Cardiac muscle cell (in vitro differentiated cells and primary cell): ENCODE measurements at regions not wholly inside any gene's neighbourhood (a gene's known extent, or its start where the extent isn't known, plus 50 kb on each side); places are given as distances from the start of the nearest gene placed in this dataset.
A peak's percentile ranks its signal among the peaks of the same experiment; 100 is the strongest.

Experiments
- DNase-seq, 2 donors: peaks; one replicate each; pipeline versions ENCODE4 v3.0.0 to v3.0.0-alpha.2; 2010 to 2017; ENCODE audit warnings: low read depth in 1 of 2, low spot score in 1 of 2
- H3K27ac ChIP-seq: fragments of 200-600 bp; sonication (generic); 2 replicates; pipeline ENCODE4 v1.5.1; 2016
- H3K27me3 ChIP-seq: fragments of 200-600 bp; sonication (generic); 2 replicates; pipeline ENCODE4 v1.6.0; 2016; ENCODE audit warnings: control low read depth
- H3K36me3 ChIP-seq: fragments of 200-600 bp; sonication (generic); 2 replicates; pipeline ENCODE4 v1.5.1; 2016; ENCODE audit warnings: control low read depth
- H3K4me1 ChIP-seq: fragments of 200-600 bp; sonication (generic); 2 replicates; pipeline ENCODE4 v1.8.1; 2017; ENCODE audit warnings: low read depth, mild to moderate bottlenecking, mixed run types
- H3K4me3 ChIP-seq: fragments of 200-600 bp; sonication (generic); 2 replicates; pipeline ENCODE4 v1.5.1; 2016; ENCODE audit warnings: mild to moderate bottlenecking
- H3K9me3 ChIP-seq: fragments of 200-600 bp; sonication (generic); 2 replicates; pipeline ENCODE4 v1.5.1; 2017; ENCODE audit warnings: low read depth, mild to moderate bottlenecking, control low read depth
- TF ChIP-seq, protein P1 (sequence below): IDR thresholded peaks from 2 replicates; pipeline ENCODE4 v1.5.1; 2012; ENCODE audit warnings: low read depth, mild to moderate bottlenecking, low read length

DNA sequence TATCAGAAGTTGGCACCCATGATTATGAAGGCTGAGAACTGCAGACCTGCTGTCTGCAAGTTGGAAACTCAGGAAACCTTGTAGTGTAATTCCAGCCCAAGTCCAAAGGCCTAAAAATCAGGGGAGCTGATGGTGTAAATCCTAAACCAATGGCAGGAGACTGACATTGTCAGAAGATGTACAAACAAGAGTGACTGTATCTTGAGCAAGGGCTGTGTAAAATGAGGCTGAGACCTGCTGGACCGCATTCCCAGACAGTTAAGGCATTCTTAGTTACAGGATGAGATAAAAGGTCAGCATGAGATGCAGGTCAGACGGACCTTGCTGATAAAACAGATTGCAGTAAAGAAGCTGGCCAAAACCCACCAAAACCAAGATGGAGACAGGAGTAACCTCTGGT is 147.7 kb downstream of the COG6 start:
- TF ChIP-seq, protein P1, sequence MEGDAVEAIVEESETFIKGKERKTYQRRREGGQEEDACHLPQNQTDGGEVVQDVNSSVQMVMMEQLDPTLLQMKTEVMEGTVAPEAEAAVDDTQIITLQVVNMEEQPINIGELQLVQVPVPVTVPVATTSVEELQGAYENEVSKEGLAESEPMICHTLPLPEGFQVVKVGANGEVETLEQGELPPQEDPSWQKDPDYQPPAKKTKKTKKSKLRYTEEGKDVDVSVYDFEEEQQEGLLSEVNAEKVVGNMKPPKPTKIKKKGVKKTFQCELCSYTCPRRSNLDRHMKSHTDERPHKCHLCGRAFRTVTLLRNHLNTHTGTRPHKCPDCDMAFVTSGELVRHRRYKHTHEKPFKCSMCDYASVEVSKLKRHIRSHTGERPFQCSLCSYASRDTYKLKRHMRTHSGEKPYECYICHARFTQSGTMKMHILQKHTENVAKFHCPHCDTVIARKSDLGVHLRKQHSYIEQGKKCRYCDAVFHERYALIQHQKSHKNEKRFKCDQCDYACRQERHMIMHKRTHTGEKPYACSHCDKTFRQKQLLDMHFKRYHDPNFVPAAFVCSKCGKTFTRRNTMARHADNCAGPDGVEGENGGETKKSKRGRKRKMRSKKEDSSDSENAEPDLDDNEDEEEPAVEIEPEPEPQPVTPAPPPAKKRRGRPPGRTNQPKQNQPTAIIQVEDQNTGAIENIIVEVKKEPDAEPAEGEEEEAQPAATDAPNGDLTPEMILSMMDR = no peak
- no peak for DNase-seq
- Histone ChIP-seq H3K4me3 (no peak overlapping the region), H3K27ac (no peak overlapping the region), H3K36me3 (no peaks in the 10 kb centered on the region), H3K9me3 (no peaks in the 10 kb centered on the region), H3K4me1 (no peaks in the 10 kb centered on the region), H3K27me3 (no peaks in the 10 kb centered on the region)

DNA sequence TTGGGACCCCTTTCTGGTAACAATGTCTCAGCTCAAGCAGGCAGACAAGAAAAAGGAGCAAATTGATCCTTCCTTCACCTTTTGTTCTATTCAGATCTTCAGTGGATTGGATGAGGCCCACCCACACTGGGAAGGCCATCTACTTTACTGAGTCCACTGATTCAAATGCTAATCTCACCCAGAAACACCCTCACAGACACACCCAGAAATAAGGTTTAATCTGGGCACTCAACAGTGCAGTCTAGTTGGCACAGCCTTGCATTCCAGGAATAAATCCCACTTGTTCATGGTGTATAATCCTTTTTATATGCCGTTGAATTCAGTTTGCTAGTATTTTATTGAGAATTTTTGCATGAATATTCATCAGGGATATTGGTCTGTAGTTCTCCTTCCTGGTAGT is 148.4 kb downstream of the COG6 start:
- no peaks in the 10 kb centered on the region for H3K4me1 ChIP-seq
- H3K36me3 ChIP-seq = no peaks in the 10 kb centered on the region
- no peaks in the 10 kb centered on the region for H3K27me3 ChIP-seq
- H3K4me3 ChIP-seq = no peak overlapping the region
- H3K9me3 ChIP-seq = no peaks in the 10 kb centered on the region
- H3K27ac ChIP-seq = no peak overlapping the region
- no peak for DNase-seq
- TF ChIP-seq, protein P1 = no peak

DNA sequence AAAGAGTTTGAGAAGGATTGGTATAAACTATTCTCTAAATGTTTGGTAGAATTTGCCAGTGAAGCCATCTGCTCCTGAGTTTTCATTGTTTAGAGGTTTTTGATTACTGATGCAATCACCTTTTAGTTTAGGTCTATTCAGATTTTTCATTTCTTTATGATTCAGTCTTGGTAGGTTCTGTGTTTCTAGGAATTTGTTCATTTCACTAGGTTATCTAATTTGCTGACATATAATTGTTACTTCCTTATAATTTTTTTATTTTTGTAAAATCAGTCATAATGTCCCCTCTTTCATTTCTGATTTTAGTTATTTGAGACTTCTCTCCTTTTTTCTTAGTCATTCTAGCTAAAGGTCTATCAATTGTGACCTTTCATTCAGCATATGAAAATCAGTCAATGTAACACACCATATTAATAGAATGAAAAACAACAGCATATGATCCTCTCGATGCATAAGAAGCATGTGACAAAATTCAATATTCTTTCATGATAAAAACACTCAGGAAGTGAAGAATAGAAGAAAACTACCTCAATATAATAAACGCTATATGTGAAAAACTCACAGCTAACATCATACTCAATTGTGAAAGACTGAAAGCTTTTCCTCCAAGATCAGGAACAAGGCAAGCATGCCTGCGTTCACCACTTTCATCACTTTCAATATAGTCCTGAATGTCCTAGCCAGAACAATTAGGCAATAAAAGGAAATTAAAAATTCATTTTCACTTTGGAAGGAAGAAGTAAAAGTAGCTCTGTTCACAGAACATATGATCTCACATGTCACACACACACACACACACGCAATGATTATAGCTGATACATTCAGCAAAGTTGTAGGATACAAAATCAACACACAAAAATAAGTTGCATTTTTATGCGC is 149.1 kb downstream of the COG6 start:
- no peak overlapping the region for H3K27ac ChIP-seq

DNA sequence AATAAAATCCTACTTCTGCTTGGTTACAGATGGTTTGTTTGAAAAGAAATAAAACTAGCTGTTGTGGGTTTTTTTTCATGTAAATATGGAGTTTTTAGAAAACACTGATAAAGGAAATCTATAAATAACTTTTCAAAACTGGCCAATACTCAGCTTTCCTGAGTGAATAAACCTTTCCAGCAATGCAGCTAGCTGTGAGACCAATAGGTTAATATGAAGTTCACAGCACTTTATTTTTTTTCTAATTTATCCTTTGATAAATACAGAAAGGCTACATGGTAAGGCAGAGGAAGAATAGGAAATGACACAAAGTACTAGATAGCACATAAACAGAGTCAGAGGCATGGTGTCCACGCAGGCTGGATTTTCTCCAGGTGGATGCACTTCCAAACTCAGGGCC is 154.0 kb downstream of the COG6 start:
- H3K27me3 ChIP-seq = no peaks in the 10 kb centered on the region
- no peak overlapping the region for H3K4me3 ChIP-seq
- H3K36me3 ChIP-seq = no peaks in the 10 kb centered on the region
- no peaks in the 10 kb centered on the region for H3K4me1 ChIP-seq
- no peaks in the 10 kb centered on the region for H3K9me3 ChIP-seq
- no peak for DNase-seq
- TF ChIP-seq, protein P1 = no peak
- no peak overlapping the region for H3K27ac ChIP-seq

More for the DNA sequence above, 149.1 kb downstream of the COG6 start:
- no peaks in the 10 kb centered on the region for H3K4me1 ChIP-seq
- no peaks in the 10 kb centered on the region for H3K36me3 ChIP-seq
- H3K9me3 ChIP-seq = no peaks in the 10 kb centered on the region
- H3K4me3 ChIP-seq = no peak overlapping the region
- no peak for DNase-seq
- H3K27me3 ChIP-seq = no peaks in the 10 kb centered on the region
- TF ChIP-seq, protein P1 = no peak

DNA sequence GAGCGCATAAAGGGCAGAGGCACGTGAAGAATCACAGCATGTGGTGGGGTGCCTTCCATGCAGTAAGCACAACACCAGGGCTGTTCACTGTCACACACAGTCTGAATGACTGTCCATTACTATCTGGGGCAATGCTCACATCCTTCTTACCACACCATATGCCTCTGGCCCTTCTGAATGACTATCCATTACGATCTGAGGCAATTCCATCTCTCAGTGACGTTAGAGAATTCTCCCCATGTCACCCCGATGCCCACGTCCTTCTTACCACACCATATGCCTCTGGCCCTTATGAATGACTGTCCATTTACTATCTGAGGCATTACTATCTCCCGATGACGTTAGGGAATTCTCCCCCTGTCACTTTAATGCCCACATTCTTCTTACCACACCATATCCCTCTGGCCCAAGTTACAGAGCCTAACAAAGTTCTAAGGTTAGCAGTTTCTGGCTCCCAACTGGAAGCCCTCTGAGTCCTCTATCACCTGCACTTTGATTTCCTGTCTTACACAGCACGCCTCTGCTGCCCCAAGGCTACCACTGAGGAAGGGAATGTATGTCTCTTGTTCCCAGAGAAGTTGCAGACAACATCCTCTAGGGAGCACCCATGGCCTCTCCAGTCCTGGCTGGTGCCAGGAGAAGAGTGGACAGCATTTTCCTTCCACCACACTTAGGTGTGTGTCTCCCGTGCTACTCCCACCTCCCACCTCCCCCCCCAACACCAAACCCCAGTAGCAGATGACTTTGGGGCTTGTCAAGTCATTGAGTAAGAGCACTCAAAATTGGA is 154.8 kb downstream of the COG6 start:
- Histone ChIP-seq H3K27me3 (no peaks in the 10 kb centered on the region), H3K4me1 (peaks cover 3% of the 10 kb centered on the region), H3K4me3 (no peak overlapping the region), H3K36me3 (no peaks in the 10 kb centered on the region), H3K9me3 (no peaks in the 10 kb centered on the region), H3K27ac (no peak overlapping the region)
- peak in 1 of 2 donors; percentile 19 for DNase-seq
- TF ChIP-seq, protein P1 = no peak
